ENCODE measurements at regions not wholly inside any gene's neighbourhood (a gene's known extent, or its start where the extent isn't known, plus 50 kb on each side); places are given as distances from the start of the nearest gene placed in this dataset.

DNA sequence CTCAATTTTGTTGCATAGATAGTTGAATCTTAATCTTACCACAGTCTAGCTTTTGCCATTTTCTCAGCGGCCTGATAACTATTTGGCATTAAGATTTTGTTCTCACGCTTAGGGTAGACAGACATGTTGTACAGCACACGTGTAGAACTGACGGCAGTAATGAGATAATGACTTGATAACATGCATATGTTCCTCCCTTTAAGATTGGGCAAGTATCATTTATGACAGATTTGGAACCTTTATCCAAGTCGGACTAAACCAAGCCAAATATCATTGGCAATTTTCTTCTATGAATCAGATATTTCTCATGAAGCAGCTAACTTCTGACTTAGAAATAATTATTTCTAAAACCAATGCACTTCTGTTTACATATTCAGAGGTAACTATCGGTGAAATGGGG lies 205.5 kb downstream of the NDFIP2 start:
- Mint-ChIP-seq H3K27ac (no peak overlapping the region), H3K4me3 (no peak overlapping the region), H3K36me3 (ENCODE audit: low read depth) (no peaks in the 10 kb centered on the region), H3K27me3 (ENCODE audit: insufficient read depth) (no peaks in the 10 kb centered on the region; the same call in 1 of the 2 replicates), H3K9me3 (no peaks in the 10 kb centered on the region; the same call in 1 of the 2 replicates), H3K4me1 (ENCODE audit: low read depth) (peaks cover 14% of the 10 kb centered on the region)
- no peak for DNase-seq
- TF ChIP-seq, protein P1, sequence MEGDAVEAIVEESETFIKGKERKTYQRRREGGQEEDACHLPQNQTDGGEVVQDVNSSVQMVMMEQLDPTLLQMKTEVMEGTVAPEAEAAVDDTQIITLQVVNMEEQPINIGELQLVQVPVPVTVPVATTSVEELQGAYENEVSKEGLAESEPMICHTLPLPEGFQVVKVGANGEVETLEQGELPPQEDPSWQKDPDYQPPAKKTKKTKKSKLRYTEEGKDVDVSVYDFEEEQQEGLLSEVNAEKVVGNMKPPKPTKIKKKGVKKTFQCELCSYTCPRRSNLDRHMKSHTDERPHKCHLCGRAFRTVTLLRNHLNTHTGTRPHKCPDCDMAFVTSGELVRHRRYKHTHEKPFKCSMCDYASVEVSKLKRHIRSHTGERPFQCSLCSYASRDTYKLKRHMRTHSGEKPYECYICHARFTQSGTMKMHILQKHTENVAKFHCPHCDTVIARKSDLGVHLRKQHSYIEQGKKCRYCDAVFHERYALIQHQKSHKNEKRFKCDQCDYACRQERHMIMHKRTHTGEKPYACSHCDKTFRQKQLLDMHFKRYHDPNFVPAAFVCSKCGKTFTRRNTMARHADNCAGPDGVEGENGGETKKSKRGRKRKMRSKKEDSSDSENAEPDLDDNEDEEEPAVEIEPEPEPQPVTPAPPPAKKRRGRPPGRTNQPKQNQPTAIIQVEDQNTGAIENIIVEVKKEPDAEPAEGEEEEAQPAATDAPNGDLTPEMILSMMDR (IDR thresholded peaks at IDR 0.05): no peak

- no peaks in the 10 kb centered on the region; the same call in 1 of the 2 replicates for H3K9me3 Mint-ChIP-seq
- no peaks in the 10 kb centered on the region for H3K36me3 Mint-ChIP-seq (ENCODE audit: low read depth)
- H3K27me3 Mint-ChIP-seq (ENCODE audit: insufficient read depth): no peaks in the 10 kb centered on the region; the same call in 1 of the 2 replicates
- no peak overlapping the region for H3K4me3 Mint-ChIP-seq
- peaks cover 14% of the 10 kb centered on the region for H3K4me1 Mint-ChIP-seq (ENCODE audit: low read depth)
- DNase-seq: no peak
- no peak overlapping the region for H3K27ac Mint-ChIP-seq
- TF ChIP-seq, protein P1 (IDR thresholded peaks at IDR 0.05): no peak
Observed at GRCh38 chr13:79684371-79684770, 203.4 kb downstream of the NDFIP2 start.

DNA sequence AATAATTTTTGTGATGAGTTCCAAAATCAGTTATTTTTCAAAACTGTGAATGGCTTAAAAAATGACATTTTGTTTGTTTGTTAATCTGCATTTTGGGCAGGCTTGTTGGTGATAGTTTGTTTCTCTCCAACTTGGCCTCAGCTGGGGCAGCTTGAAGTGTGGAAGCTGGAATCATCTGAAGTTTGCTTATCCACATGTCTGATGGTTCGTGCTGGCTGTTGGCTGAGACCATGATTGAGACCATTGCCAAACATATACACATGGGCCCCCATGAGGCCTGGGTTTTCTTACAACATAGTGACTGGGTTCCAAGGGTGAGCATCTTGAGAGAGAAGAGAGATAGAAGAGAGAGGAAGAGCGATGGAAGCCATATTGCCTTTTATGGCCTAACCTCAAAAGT lies 201.2 kb downstream of the NDFIP2 start:
- Mint-ChIP-seq H3K4me3 (no peak overlapping the region), H3K9me3 (no peaks in the 10 kb centered on the region; the same call in 1 of the 2 replicates), H3K27ac (no peak overlapping the region)

DNA sequence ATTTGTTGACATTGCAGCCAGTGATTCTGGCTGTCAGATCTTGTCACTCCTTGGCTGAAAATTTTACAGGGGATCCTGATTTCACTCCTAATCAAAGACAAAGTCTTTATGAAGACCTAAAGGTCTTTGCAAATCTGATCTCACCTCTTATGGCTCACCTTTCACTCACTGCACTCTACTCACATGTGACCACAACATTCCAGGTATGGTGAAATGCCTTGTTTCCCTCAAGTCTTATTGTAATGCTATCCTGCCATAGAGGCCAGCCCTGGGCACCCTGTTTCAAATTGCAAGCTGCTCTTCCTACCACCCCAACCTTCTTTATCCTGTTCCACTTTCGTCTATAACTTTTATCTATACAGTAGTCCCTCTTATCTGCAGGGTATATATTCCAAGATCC lies 200.1 kb downstream of the NDFIP2 start:
- Mint-ChIP-seq H3K27ac (no peak overlapping the region), H3K4me3 (no peak overlapping the region), H3K9me3 (no peaks in the 10 kb centered on the region; the same call in 1 of the 2 replicates), H3K36me3 (ENCODE audit: low read depth) (no peaks in the 10 kb centered on the region), H3K4me1 (ENCODE audit: low read depth) (peaks cover 26% of the 10 kb centered on the region), H3K27me3 (ENCODE audit: insufficient read depth) (no peaks in the 10 kb centered on the region; the same call in 1 of the 2 replicates)
- TF ChIP-seq, protein P1 (IDR thresholded peaks at IDR 0.05): no peak
- no peak for DNase-seq

More for the DNA sequence above, 201.2 kb downstream of the NDFIP2 start:
- no peaks in the 10 kb centered on the region; the same call in 1 of the 2 replicates for H3K27me3 Mint-ChIP-seq (ENCODE audit: insufficient read depth)
- TF ChIP-seq, protein P1 (IDR thresholded peaks at IDR 0.05): no peak
- no peaks in the 10 kb centered on the region for H3K36me3 Mint-ChIP-seq (ENCODE audit: low read depth)
- DNase-seq: no peak
- H3K4me1 Mint-ChIP-seq (ENCODE audit: low read depth): peaks cover 26% of the 10 kb centered on the region

- H3K36me3 Mint-ChIP-seq (ENCODE audit: low read depth): no peaks in the 10 kb centered on the region
- H3K4me3 Mint-ChIP-seq: no peak overlapping the region
- H3K27me3 Mint-ChIP-seq (ENCODE audit: insufficient read depth): no peaks in the 10 kb centered on the region; the same call in 1 of the 2 replicates
- TF ChIP-seq, protein P1 (IDR thresholded peaks at IDR 0.05): no peak
- DNase-seq: no peak
- no peaks in the 10 kb centered on the region; the same call in 1 of the 2 replicates for H3K9me3 Mint-ChIP-seq
- peaks cover 26% of the 10 kb centered on the region for H3K4me1 Mint-ChIP-seq (ENCODE audit: low read depth)
- no peak overlapping the region for H3K27ac Mint-ChIP-seq
Observed at GRCh38 chr13:79680485-79680884, 199.5 kb downstream of the NDFIP2 start.

All from HFFc6 (cell line).